ENCODE measurements at regions not wholly inside any gene's neighbourhood (a gene's known extent, or its start where the extent isn't known, plus 50 kb on each side); places are given as distances from the start of the nearest gene placed in this dataset.

DNA sequence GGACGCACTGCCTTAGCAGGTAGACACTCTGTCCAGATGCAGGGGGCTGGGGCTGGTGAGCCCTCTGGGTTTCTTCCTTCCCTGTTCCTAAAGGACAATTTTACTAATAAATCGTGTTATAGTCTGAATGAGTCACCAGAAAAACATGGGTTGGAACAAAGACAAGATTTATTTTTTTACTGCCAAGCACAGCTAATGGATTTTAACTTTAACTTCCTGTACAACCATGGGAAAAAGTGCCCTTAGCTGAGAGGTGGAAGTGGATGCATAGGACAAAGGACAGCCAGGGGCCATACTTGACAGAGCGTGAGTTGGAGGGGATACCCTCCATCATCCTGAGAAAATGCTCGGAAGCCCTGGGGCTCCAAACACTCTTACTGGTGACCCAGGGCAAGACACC is 300.7 kb downstream of the MSX2 start:
- no peak for DNase-seq

DNA sequence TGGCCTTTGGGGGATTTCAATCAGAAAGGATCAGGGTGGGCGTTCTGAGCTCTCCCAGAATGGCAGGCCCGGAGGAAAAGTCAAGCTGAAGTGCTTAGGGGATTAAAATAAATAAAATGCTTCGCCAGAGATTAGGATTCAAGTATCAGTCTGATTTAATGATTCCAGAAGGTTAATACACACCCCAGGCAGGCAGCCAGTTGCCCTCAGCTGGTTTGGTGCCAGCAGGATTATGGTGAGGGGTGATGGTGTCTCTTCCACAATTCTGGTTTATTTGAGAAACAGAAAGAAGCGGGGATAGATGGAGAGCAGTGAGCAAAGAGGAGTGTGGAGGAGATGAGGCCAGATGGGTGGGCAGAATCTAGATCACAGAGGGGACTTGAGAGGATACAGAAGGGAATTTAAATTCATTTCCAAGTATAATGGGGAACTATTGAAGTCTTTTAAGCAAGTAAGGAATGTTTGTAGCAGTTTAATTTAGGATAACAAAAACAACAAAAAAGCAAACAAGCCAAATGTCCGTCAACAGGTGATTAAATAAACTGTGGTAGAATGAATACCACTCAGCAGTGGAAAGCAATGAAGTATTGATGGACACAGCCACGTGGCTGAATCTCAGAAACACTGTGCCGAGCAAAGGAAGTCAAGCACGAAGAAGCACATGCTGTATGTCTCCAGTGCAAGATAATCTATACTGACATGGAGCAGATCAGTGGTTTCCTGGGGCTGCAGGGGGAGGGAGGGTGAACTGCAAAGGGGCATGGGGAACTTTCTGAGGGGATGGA is 297.7 kb downstream of the MSX2 start:
- DNase-seq = no peak

DNA sequence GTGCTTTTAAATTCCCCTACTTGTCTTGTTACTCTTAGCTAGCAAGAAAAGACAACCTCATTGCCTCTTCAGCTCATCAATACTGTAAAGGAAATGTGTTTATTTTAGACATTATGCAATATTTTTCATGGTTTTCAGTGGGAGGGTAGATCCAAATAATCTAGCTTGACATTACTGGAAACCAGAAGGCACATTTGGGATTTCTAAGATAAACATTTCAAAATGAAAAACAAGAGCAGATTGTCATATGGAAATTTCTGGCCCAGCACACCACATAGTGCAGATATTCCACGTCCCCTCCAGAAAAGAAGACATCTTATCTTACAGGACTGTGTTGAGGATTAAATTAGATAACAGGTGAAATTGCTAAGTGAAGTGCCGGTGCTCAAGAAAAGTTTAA is 296.9 kb downstream of the MSX2 start:
- no peak for DNase-seq

DNA sequence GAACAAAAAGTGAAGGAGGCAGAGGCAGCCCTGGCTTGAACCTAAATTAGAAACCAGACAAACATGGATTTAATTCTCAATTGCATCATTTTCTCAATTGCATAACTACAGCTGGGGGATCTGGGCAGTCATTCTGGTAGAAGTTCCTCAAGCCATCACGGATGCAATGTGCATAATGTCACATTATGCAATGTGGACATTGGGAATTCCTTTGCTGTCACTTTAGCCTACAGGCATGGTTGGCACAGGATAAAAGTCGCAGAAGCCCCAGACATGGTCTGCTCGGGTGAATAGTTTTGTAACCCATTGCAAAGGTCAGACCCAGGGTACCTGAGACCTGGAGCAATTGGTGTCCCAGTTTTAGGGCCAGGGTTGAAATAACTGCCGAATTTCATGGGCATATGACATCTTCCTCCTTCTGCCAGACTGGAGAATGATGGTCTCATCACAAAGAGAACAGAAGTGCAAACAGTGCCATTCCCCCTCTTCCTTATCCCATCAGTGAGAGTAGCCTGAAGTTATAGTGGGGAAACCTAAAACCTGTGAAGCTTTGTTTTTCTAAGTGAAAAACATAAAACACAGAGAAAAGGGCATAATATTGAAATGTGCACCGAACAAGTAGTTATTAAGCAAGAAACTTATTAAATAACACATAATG is 290.8 kb downstream of the MSX2 start:
- no peak for DNase-seq

DNA sequence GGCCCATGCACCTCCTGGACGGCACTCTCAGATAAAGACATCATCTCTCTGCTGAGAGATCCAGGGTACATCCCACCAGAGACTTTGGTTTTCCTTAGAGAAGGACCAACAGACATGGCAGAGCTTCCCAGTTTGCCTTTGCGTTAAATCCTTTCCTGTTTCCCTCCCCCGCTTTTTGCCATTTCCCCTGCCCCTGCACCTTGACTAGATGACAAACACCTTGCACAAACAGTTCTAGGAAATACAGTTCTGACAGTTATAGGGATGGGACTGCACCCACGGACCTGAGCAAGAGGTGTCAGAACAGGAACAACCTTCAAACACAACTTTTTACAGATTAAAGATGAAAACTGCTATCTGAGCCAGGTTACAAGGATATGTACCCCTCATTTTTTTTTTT is 288.9 kb downstream of the MSX2 start:
- DNase-seq = no peak

DNA sequence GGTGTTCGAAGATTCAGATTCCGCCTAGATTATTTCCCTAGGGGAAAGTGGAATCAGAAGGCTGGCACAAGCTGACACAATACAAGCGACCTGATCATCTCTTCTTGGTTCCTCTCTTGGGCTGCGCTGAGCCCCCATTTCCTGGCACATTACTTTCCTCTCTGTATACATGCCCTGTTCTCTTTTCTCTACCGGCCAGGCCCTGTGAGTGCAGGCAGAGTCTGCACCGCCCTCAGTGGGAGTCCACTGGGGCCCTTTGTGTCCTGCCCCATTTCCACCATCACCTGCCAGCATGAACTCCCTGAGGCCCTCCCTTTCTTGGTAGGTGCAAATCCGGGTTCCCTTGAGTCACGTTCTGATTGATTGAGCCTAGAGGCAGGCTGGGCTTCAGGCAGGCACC is 287.9 kb downstream of the MSX2 start:
- no peak for DNase-seq

DNA sequence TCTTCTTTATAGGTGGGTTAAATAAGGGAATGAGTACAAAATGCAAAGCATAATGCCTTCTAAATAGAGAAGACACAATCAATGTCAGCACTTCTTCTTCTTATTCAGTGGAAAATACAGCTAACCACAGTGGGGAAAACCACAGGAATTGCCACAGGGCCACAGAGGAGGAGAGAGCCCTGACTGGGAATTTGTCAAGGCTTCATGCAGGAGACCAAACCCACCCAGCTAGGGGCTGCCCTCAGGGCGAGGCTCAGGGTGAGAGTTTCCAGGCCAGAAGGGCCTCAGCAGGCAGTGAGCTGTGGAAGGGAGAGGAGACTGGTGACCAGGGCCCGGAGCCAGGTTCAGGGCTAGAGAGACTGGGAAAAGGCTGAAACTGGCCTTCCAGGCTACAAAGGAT is 279.1 kb downstream of the MSX2 start:
- DNase-seq = no peak

DNA sequence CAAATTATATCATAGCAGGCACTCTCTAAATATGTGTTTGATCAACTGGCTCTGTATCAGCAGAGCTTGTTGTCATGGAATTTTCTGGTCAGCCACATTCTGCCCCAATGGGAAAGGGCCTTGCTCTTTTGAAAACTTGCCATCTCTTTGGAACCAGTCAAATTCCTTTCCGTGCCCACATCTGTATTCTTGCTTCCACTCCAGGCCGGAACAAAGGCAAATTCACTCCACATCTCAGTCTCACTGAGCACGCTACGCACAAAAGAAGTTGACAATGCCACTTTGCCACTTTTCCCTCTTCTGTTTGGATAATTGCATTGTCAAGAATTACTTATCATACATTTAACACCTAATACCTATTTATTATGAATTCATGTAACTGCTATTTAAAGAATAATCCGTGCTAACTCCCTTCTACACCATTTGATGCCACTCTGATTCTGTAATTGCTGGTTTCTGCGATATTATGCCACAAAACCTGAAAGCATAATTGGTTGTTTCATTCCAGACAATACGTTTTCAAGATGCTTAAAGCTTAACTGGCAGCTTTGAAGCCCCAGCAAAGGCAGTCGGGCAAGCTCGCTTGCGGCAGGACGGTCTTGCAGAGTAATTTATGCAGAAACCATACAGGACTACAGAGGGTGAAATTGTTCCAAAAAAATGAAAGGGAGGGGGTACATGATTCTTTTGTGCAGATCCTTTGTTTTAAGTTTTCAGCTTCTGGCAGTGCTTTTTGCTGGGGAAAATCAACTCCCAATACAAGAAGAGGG is 277.7 kb downstream of the MSX2 start:
- DNase-seq = no peak

DNA sequence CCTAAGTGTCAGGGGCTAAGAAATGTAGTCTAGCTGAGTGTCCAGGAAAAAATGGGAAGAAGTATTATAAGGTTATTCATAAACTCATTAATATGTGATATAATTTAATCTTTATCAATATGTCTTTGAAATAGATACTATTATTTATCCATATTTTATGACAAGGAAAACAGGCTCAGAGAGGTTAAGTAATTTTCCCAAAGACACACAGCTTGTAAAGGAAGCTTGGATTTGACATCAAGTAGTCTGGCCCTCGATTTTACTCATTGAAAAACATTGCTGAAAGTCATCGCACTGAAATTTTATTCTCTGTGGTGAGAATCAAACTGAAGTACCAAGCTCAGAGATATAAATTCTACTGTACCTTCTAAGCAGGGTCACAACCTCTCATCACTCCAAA is 276.9 kb downstream of the MSX2 start:
- DNase-seq = no peak

DNA sequence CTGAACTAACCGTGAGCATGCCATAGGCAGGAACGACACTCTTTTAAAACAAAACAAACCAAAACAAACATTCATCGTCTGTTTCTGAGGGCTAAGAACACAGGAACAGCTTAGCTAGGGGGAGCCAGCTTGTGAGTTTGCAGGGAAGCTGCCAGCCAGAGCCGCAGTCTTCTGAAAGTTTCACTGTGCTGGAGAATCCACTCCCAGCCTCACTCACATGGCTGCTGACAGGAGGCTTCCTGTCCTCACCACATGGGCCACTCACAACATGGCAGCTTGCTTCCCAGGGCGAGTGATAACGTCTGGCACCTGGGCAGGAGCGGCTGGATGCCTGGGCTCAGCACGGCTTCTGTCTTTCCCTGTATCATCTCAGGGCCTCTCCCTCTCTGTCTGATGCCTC is 275.2 kb downstream of the MSX2 start:
- no peak for DNase-seq

DNA sequence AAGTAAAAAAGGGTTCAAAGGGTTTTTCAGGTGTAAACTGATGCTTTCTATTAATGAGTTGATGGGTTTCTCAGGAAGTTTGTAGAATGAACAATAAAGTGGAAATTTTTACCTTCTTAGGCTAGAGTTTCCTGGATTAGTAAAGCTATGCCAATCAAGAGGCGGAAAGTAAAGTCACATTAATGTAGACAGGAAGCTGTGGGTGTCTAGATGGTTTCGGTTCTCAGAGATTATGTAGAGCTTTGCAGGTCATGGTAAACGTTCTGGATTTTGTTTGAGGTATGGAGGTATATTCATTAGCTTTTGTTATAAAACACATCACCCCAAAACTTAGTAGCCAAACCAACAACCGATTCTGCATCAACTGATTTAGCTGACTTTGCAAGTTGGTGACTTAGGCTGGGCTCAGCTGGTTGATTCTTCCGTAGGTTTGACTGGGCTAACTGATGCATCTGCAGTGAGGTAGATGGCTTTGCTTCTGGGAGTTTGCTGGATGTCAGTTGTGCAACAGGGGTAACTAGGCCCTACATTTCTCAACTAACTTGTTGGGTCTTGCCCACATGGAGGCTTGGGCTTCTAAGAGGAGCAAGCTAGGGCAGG is 273.8 kb downstream of the MSX2 start:
- DNase-seq = no peak

DNA sequence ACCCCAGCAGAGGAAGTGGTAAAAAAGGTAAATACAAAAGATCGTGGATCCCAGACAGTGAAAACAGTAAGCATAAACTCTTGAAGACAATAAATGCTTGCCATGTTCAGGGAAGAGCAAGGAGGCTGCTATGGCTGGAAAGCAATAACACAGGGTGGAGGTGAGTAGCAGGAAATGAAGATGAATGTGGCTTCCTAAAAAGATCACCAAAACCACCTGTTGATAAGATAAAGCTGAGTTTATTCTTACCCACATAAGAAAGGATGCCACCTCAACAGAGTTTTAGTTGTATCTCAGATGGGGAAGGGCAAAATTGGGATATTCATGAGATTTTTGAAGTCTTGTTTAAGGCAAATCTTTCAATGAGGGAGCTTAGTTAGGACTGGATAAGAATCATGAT is 273.3 kb downstream of the MSX2 start:
- no peak for DNase-seq

DNA sequence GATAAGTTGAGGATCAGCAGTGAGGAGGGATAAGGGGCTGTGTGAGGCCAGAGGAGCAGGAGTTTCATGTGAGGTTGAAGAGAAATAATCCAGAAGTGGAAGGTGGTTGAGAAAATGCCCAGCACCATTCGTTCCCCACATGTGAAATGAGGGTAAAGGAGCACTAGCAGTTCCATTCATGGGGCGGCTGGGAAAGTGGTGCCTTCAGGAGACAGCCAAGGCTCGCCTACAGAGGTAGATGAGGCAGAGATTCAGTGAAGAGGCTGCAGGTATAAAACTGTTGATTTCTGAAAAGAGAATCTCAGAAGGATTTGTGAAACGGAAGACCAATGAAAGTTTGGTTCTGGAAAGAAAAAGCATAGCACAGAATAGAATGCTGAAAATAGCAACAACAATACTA is 272.6 kb downstream of the MSX2 start:
- no peak for DNase-seq

DNA sequence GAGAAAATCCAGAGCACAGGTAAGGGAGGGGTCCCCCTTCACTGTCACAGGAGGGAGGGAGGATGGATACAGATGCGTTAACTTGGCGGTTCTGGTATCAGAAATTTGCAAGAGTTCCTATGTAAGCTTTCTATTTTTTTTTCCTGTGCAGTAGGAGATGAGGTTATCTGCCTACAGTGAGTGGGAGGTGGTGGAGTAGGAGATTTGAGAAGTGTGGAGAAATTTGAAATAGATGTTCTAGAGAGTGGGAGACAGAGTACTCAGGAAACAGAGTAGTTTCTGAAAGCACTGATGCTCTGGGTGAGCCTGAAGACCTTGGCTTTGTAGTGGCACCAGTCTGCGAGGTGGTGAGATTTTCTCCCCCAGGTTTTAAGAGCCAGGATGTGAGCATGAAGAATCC is 271.4 kb downstream of the MSX2 start:
- no peak for DNase-seq

DNA sequence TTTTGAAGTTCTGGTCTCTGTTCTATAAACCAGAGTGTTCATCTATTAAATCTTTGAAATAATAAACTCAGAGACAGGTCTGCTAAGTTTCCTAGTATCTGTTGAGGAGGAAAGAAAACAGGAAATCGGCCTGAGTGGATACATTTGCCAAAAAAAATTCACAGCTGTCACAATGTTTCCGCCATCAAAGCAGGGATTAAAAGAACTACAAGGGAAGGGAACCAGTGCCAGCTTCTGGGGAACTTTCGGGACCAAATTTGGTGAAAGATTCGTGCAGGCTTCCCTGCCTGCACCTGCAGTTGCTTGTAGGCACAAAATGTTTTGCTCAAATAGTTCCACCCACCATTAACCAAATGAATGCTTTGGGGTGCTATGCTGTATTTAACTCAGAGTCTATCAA is 267.5 kb downstream of the MSX2 start:
- DNase-seq = no peak

DNA sequence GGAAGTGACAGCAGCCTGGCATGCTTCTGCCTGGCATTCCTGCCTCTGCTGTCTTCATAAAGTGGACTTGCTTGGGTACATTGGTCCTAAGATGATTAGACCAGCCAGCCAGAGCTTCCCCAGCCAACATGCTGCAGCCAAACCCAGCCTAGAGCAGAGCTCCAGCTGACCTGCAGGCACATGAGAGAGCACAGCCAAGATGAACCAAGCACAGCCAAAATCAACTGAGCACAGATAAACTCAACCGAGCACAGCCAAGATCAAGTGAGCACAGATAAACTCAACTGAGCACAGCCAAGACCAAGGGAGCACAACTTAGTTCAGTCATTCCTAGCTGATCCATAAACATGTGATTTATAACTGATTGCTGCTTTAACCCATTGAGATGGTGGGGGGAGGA is 266.5 kb downstream of the MSX2 start:
- no peak for DNase-seq

DNA sequence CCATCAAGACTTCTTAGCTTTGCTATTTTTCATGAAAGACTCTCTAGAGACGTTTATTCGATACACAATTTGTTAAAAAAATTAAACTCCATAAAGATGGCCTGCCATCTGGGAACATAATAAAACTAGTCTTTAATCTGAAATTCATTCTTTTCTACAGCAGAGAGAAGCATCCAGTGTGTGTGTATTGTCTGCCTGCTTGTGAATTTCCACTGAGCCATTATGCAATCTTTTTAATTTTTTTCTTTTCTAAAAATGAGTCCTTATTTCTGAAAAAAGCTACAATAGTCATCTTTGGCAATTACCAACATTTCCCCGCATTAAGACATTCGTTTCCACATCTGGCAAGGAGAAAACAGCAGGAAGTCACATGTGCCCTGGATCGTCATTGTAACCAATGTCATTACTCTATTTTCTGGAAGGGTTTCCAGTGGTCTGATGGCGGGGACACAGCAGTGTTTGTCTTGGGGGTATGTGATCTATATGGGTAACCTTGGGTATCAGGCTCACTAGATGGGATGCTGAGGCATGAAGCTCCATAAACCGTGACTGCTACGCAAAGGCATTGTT is 263.1 kb downstream of the MSX2 start:
- DNase-seq = no peak

DNA sequence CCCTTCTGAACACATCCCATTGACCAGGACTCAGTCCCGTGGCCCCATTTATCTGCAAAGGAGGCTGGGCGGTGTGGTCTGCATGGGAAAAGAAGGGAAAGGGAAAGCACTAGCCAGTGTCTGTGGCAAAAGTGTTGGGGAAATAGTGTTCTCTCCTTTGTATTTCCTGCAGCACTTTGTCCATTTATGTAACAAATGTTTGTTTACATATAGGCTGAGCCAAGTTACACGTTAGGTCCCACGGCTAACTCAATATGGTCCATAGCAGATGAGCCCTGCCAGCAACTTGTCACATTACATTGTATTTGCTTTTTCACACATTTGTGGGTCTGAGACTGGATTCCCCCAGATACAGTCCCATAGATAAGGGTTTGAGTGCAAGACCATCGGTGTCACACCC is 260.5 kb downstream of the MSX2 start:
- no peak for DNase-seq

DNA sequence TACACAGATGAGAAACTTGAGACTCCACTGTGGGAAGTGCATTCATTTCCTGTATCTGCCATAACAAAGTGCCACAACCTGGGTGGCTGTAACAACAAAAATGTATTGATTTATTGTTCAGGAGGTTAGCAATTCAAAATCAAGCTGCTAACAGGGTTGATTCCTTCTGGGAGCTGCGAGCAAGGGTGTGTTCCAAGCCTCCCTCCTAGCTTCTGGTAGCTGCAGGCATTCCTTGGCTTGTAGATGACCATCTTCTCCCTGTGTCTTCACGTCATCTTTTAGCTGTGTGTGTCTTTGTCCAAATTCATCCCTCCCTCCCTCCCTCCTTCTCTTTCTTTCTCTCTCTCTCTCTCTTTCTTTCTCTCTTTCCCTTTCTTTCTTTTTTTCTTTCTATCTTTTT is 258.1 kb downstream of the MSX2 start:
- no peak for DNase-seq

DNA sequence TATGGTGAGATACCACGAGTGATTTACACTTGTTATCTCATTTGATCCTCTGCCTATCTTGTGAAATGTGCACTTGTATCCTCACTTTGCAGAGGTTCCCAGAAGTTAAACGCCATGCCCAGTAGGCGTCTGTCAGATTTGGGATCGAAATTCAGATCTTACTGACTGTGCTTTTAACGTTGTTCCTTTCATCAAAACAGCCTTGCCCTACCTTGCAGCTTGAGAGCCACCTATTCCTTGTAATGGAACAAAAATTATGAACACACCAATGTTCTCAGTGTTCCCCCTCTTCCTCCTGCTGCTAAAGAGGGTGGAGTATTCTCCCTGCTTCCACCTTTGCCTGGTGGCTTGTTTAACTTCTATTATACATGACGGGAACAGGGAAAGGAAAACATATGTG is 257.0 kb downstream of the MSX2 start:
- DNase-seq = no peak

DNA sequence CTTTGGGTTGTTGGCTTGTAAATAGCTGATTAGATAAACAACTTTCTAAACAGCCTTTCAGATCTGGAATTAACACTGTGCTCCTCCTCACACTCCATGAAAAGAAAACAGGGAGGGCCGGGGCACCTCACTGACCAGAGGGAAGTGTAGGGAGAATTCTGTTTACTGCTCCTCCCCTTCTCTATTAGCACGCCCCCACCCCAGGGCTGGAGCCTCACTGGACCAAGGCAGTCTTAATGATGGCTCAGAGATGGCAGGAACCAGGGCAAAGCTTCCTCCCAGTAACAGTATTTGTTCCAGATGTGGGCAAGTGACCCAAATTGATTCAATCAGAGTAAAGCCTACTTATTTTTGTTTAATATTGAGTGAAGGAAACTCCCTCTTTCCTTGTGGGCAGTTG is 256.6 kb downstream of the MSX2 start:
- no peak for DNase-seq

DNA sequence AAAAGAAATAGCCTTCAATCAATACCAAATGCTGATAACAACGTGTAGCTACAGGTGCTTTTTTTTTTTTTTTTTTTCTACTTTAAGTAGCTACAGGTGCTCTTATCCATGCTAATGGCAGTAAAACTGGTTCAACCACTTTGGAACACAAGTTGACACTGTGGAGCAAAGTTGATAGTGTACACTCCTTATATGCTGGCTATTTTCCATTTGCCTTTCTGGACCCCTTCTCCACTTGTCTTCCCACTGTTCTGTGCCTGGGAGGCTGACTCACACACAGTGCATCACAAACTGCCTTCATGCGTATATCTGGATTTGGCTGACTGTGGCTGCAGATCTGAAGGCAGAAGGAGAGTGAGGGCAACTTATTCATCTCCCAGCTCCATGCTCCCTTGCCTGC is 247.9 kb downstream of the MSX2 start:
- no peak for DNase-seq

DNA sequence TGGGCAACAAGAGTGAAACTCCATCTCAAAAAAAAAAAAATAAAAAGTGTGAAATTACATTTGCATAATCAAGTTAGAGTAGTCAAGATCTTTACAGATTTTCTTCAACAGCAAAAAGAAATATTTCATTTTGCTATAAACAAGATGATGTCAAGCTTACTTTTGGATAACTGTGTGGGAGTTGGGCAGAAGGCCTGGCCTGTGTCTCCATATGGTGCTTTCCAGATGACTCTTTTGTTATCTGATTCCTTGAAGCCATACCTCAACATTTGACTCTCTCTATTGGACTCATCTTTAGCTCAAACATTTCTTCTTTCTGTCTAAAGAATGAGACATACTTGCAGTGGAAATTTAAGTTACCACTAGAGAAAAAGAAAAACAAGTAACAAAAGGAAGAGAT is 246.8 kb downstream of the MSX2 start:
- no peak for DNase-seq

All from T-helper 9 cell (primary cell).